ENCODE measurements at regions not wholly inside any gene's neighbourhood (a gene's known extent, or its start where the extent isn't known, plus 50 kb on each side); places are given as distances from the start of the nearest gene placed in this dataset.

GRCh38 chr5:2172471-2172870, 289.7 kb upstream of the IRX4 start:
- TF ChIP-seq POLR2A (IDR thresholded peaks at IDR 0.05) (no peak), CTCF (IDR thresholded peaks at IDR 0.05 in 8 of 11, conservative IDR thresholded peaks at IDR 0.05 in 3 of 11) (no peak), POLR2AphosphoS5 (IDR thresholded peaks at IDR 0.05) (no peak)

All from spleen (tissue), 7 donors.